ENCODE measurements at regions not wholly inside any gene's neighbourhood (a gene's known extent, or its start where the extent isn't known, plus 50 kb on each side); places are given as distances from the start of the nearest gene placed in this dataset.

- TF ChIP-seq POLR2A (IDR thresholded peaks at IDR 0.05; ENCODE audit: low read length), result no peak
- no peak for TF ChIP-seq GATA1 (IDR thresholded peaks at IDR 0.05; ENCODE audit: low read depth, low read length)
These were observed 76.5 kb downstream of the ZNF726 start for GRCh38 chr19:23991170-23991569.
